Ramos (cell line): ENCODE measurements at regions not wholly inside any gene's neighbourhood (a gene's known extent, or its start where the extent isn't known, plus 50 kb on each side); places are given as distances from the start of the nearest gene placed in this dataset.
"Not testable (repeated sequence)": the region's sequence is repeated elsewhere in the genome, so short reads cannot be mapped to it uniquely, and the experiment has no call there.

Experiments
- in situ Hi-C: fragments of 300-500 bp; cut with MboI; formaldehyde crosslinking; loops from one replicate; pipeline ENCODE4 v1.14.3; 2022; ENCODE audit warnings: low sequenced_read_pairs; ENCODE audit not compliant: unreplicated experiment

DNA sequence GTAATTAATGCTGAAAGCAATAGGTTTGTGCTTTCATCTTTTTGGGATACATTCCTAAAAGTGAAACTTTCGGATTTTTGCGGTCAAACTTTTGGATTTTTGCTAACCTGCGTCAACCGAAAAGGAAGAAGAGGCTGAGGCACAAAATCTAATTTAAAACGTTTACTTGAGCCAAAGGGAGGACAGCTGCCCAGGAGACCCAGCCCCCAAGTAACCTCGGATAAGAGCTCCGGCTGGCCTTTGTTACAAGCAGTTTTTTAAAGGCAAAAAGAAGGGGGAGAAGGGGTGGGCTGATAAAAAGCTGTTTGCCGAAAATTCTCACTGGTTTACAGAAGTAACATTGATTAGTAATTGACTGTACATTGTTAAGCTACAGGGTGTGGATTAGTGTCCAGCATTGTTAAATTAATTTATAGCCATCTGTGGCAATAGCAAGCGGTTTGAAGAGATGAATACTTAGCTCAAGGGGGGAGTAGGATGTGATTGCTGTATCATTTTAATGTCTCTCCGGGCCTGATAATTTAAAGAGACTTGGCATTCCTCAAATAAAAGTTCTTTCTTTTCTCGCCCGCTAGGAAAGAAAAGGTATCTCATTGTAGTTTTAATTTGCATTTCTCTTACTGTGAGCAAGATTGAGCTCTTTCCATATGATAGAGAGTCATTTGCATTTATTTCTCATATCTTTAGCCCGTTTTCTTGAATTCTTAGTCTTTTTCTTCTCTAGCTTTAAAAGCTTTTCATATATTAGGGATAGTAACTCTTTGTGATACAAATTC is 59.1 kb upstream of the USP9X start:
- in situ Hi-C loops, result no loop called here

DNA sequence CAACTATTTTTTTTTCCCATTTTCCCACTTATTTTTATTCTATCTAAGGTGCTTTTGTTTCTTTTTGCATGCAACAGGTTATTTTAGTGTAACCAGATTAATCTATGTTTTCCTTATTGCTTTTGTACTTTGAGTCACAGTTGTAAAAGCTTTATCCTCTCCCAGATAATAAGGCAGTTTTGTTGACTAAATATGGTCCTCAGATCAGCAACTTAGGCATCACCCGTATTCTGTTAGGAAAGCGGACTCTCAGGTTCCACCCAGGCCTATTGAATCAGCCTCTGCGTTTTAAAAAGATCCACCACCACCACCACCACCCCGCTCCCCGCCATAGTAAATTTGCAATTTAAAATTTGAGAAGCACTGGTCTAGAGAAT is 58.6 kb upstream of the USP9X start:
- in situ Hi-C loops, result no loop called here

DNA sequence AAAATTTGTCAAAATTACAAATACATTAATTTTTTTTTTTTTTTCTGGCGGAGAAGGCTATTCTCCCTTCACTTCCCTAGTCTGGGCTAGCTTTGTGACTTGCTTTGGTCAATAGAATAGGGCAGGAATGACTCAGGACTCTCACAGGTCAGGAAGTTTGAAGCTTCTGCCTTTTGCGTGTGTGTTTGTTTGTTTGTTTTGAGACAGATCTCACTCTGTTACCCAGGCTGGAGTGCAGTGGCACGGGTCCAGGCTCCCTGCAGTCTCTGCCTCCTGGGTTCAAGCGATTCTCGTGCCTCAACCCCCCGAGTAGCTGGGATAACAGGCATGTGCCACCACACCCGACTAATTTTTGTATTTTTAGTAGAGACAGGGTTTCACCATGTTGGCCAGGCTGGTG is 55.9 kb upstream of the USP9X start:
- in situ Hi-C loops, result no loop called here

DNA sequence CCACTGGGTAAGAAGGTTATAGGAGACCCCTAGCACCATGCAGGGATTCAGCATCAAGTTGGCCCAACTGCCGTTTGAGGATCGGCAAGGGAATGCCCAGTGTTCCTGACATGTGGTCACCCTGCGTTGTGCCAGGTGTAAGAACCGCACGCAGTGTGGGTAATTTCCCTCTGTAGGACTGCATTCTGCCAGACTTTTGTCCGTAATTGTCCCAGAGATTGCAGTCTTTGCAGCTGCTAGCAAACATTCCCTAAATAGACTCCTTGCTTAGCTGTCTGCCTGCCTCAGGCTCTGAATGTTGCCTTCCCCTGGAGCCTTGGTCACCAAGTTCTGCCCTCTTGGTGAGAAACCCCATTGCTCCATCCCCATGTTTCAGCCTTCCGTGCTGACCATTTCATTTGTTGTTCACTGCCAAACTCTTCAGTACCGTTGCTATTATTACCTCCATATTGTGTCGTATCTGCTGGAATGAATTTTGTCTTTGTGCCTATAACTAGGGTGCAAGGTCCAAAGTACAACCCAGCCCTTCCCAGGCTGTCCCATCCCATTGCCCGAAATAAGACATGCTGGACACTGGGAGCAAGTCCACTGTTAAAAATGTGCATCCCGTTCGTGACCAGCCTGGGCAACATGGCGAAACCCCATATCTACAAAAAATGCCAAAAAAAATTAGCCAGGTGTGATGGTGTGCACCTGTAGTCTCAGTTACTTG is 53.8 kb upstream of the USP9X start:
- in situ Hi-C loops, result no loop called here

DNA sequence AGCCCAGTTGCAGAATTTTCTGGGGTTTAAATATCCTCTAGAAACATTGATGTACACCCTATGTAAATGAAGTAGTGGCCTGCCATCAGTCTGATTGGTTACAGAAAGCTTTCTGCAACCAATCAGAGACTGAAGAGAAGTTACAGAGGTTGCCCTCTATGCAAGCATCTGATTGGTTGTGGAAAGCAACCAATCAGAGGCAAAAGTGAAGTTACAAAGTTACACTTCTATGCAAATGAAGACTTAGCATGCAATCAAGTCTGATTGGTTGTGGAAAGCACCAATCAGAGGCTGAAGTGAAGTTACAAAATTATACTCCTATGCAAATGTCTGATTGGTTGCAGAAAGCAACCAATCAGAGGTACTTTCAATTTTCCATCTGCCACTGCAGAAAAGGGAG is 51.9 kb upstream of the USP9X start:
- in situ Hi-C loops, result no loop called here

DNA sequence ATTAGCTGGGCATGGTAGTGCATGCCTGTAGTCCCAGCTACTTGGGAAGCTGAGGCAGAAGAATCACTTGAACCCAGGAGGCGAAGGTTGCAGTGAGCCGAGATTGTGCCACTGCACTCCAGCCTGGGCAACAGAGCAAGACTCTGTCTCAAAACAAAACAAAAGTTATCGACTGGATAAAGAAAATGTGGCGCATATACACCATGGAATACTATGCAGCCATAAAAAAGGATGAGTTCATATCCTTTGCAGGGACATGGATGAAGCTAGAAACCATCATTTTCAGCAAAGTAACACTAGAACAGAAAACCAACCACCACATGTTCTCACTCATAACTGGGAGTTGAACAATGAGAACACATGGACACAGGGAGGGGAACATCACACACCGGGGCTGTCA is 50.3 kb upstream of the USP9X start:
- in situ Hi-C loops, result not testable (repeated sequence)
